Ishikawa (cell line): ENCODE measurements at regions not wholly inside any gene's neighbourhood (a gene's known extent, or its start where the extent isn't known, plus 50 kb on each side); places are given as distances from the start of the nearest gene placed in this dataset.

ENCODE experiments used
- CEBPB ChIP-seq: IDR thresholded peaks from 2 replicates; pipeline ENCODE4 v1.6.1; 2012
- CREB1 ChIP-seq: IDR thresholded peaks from 2 replicates; pipeline ENCODE4 v1.6.1; 2012; ENCODE audit warnings: low read depth
- EGR1 ChIP-seq: IDR thresholded peaks from 2 replicates; pipeline ENCODE4 v1.6.1; 2012
- EP300 ChIP-seq: IDR thresholded peaks from 2 replicates; pipeline ENCODE4 v1.6.1; 2012; ENCODE audit warnings: borderline replicate concordance
- FOXM1 ChIP-seq: IDR thresholded peaks from 2 replicates; pipeline ENCODE4 v1.6.1; 2012; ENCODE audit warnings: low read depth, borderline replicate concordance
- MAX ChIP-seq: IDR thresholded peaks from 2 replicates; pipeline ENCODE4 v1.6.1; 2012
- NFIC ChIP-seq: IDR thresholded peaks from 2 replicates; pipeline ENCODE4 v1.6.1; 2012
- RAD21 ChIP-seq: IDR thresholded peaks from 2 replicates; pipeline ENCODE4 v1.6.1; 2012; ENCODE audit warnings: low read depth
- REST ChIP-seq: IDR thresholded peaks from 2 replicates; pipeline ENCODE4 v1.6.1; 2012; ENCODE audit warnings: low read depth, mild to moderate bottlenecking
- TAF1 ChIP-seq: IDR thresholded peaks from 2 replicates; pipeline ENCODE4 v1.6.1; 2012; ENCODE audit warnings: low read depth, mild to moderate bottlenecking
- TCF12 ChIP-seq: IDR thresholded peaks from 2 replicates; pipeline ENCODE4 v1.6.1; 2012; ENCODE audit warnings: low read depth
- TEAD4 ChIP-seq: IDR thresholded peaks from 2 replicates; pipeline ENCODE4 v1.6.1; 2012
- USF1 ChIP-seq: IDR thresholded peaks from 2 replicates; pipeline ENCODE4 v1.6.1; 2012
- YY1 ChIP-seq: IDR thresholded peaks from 2 replicates; pipeline ENCODE4 v1.6.1; 2012; ENCODE audit warnings: low read depth
- ZBTB7A ChIP-seq: IDR thresholded peaks from 2 replicates; pipeline ENCODE4 v1.6.1; 2012; ENCODE audit warnings: low read depth

DNA sequence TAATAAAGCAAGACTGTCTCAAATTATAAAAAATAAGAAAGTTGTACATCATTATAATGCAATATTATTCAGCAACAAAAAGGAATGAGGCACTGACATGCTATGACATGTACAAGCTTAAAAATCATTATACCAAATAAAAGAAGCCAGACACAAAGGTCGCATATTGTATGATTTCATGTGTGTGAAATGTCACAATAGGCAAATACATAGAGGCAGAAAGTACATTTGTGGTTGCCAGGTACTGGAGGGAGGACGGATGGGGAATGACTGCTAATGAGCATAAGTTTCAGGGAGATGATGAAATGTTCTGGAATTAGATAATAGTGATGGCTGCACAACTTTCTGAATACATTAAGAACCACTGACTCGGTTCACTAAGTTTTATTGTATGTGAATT is 73.6 kb upstream of the NBPF3 start:
- no peak for TF ChIP-seq CREB1
- no peak for TF ChIP-seq CEBPB
- TF ChIP-seq EGR1: no peak

- TF ChIP-seq TEAD4 (no peak), TAF1 (no peak), EP300 (no peak), NFIC (no peak), CEBPB (no peak), YY1 (no peak)
Observed at GRCh38 chr1:21365036-21365435, 74.8 kb upstream of the ECE1 start.

GRCh38 chr1:21362096-21362495 is 71.8 kb upstream of the ECE1 start:
- TF ChIP-seq TEAD4 (no peak), MAX (no peak), EGR1 (no peak), ZBTB7A (no peak), RAD21 (no peak), FOXM1 (no peak), REST (no peak), NFIC (no peak), CEBPB (no peak), TCF12 (no peak), TAF1 (no peak), USF1 (no peak), EP300 (no peak), YY1 (no peak), CREB1 (no peak)

GRCh38 chr1:21361506-21361905 is 71.2 kb upstream of the ECE1 start:
- TF ChIP-seq EGR1 (no peak), MAX (no peak), RAD21 (no peak), TAF1 (no peak), YY1 (no peak), CREB1 (no peak), TCF12 (no peak), USF1 (no peak)

DNA sequence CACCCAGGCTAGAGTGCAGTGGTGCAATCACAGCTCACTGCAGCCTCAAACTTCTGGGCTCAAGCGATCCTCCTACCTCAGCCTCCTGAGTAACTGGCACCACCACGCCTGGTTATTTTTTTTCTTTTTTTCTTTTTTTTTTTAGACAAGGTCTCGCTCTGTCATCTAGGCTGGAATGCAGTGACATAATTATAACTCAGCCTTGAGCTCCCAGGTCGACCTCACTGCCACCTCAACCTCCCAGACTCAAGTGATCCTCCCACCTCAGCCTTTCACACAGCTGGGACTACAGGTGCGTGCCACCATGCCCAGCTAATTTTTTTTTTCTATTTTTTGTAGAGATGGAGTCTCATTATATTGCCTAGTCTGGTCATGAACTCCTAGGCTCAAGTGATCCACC is 66.9 kb upstream of the ECE1 start:
- TF ChIP-seq REST: no peak
- TF ChIP-seq TAF1: no peak

- TF ChIP-seq TEAD4 (no peak), FOXM1 (no peak), ZBTB7A (no peak), EGR1 (no peak), CREB1 (no peak), MAX (peak; percentile 99), CEBPB (no peak), REST (no peak), NFIC (no peak), RAD21 (peak; percentile 5; the same call in 1 of the 2 replicates), USF1 (0 out of 2 replicates have a peak, but pooled peaks have one; percentile 28), YY1 (no peak), EP300 (no peak), TCF12 (no peak), TAF1 (no peak)
Observed at GRCh38 chr1:21355956-21356355, 65.7 kb upstream of the ECE1 start.
